ENCODE measurements at regions not wholly inside any gene's neighbourhood (a gene's known extent, or its start where the extent isn't known, plus 50 kb on each side); places are given as distances from the start of the nearest gene placed in this dataset.

DNA sequence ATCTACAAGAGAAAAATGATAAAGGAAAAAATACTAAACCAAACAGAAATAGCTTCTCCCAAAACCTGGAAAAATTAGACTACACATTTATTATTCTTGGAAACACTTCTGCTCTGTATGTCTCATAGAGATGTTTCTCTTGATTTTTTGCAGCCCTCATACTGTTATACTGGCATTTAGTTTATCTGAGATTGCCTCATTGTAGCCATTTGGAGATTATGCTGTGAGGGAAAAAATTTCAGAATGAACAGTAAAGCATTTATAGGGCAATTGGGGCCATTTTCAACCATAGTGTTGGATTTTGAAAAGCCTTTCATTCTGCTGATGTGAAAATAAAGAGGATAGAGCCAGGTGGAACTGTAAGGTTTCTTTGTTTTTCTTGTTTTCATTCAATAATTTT lies 441.8 kb upstream of the RIOK2 start:
- Histone ChIP-seq H3K27me3 (ENCODE audit: low read depth) (no peaks in the 10 kb centered on the region), H3K9me3 (no peaks in the 10 kb centered on the region), H3K4me1 (no peaks in the 10 kb centered on the region), H3K36me3 (replicated peaks) (no peaks in the 10 kb centered on the region), H3K4me3 (no peak overlapping the region)
- in situ Hi-C loops (cut with MboI; ENCODE audit: low sequenced_read_pairs) = no loop called here
- no peak for DNase-seq (ENCODE audit: low spot score in 2 of 2)

DNA sequence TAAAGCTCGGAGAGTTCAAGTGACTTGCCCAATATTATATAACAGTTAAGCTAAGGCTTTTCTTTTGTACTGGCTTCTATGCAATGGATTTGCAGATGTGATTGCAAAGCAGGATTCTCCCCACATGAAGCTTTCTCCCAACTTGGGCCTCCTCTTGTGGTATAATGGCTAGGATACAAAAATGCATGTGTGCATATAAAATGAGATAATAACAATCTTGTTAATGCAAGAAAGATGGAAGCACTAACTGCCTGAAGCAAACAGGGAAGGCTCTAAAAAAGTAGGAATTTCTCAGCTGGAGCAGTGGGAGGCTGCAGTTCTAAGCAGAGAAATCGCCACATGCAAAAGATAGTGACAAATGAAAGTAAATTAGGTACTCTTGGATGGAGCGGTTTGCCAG lies 444.2 kb upstream of the RIOK2 start:
- no peak overlapping the region for H3K4me3 ChIP-seq
- H3K27me3 ChIP-seq (ENCODE audit: low read depth) = no peaks in the 10 kb centered on the region
- H3K36me3 ChIP-seq (replicated peaks) = no peaks in the 10 kb centered on the region
- no peak for DNase-seq (ENCODE audit: low spot score in 2 of 2)
- no peaks in the 10 kb centered on the region for H3K4me1 ChIP-seq
- in situ Hi-C loops (cut with MboI; ENCODE audit: low sequenced_read_pairs) = no loop called here
- H3K9me3 ChIP-seq = no peaks in the 10 kb centered on the region

DNA sequence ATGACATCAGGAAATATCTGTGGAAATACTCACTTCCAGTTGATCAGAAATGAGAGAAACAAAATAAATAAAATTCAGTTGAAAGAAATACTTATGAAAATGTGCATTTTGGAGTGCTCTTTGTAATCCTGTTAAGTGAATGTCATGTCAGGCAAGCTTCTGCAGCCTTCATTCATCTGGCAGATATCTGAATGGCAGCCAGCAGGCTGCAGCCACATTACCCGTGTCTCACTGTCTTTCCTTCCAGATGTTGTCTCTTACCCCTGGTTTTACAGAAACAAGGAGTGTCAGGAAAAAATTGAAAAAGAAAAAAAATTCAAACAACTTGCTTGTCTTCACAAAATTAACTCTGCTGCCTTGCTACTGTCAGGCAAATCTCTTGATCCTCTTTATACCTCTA lies 445.0 kb upstream of the RIOK2 start:
- Histone ChIP-seq H3K4me3 (no peak overlapping the region), H3K36me3 (replicated peaks) (no peaks in the 10 kb centered on the region), H3K27me3 (ENCODE audit: low read depth) (no peaks in the 10 kb centered on the region), H3K9me3 (no peaks in the 10 kb centered on the region), H3K4me1 (no peaks in the 10 kb centered on the region)
- no peak for DNase-seq (ENCODE audit: low spot score in 2 of 2)
- in situ Hi-C loops (cut with MboI; ENCODE audit: low sequenced_read_pairs) = no loop called here

DNA sequence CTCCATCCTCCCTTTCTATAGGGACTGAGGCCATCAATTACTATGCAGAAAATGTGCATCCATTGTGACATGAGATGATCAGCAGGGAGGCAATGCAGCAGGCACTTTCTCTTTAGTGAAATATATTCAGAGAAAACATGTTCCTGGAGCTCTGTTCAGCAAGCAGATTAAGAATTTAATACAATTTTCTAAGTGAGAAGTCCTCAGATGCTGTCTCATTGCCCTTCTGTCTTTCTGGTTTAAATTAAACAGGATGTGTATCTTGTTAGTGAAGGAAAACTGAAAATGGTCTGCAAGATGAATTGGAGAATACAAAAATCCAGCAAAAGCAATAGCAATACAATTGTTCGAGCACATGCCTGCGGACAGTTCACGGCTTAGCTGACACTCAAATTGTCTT lies 445.8 kb upstream of the RIOK2 start:
- no peak for DNase-seq (ENCODE audit: low spot score in 2 of 2)
- in situ Hi-C loops (cut with MboI; ENCODE audit: low sequenced_read_pairs) = no loop called here
- Histone ChIP-seq H3K27me3 (ENCODE audit: low read depth) (no peaks in the 10 kb centered on the region), H3K36me3 (replicated peaks) (no peaks in the 10 kb centered on the region), H3K4me1 (no peaks in the 10 kb centered on the region), H3K9me3 (no peaks in the 10 kb centered on the region), H3K4me3 (no peak overlapping the region)

DNA sequence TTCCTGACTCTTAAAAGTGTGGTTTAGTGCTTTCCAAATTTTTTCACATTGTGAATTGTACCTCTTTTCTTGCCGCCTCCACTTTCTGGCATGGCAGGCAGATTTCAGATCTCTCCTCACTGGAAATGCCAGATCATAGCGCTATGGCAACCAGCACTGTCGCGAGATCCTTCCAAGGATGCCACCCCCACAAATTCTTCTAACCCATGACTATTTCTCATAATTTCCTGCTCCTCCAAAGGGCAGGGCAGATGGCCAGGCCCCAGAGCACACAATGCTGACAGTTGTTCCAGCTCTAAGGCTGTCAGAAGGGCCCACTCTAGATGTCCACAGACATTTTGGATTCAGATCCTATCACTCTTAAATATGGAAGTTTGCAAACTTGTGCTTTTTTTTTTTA lies 446.2 kb upstream of the RIOK2 start:
- Histone ChIP-seq H3K36me3 (replicated peaks) (no peaks in the 10 kb centered on the region), H3K4me1 (no peaks in the 10 kb centered on the region), H3K9me3 (no peaks in the 10 kb centered on the region), H3K27me3 (ENCODE audit: low read depth) (no peaks in the 10 kb centered on the region), H3K4me3 (no peak overlapping the region)
- in situ Hi-C loops (cut with MboI; ENCODE audit: low sequenced_read_pairs) = no loop called here
- DNase-seq (ENCODE audit: low spot score in 2 of 2) = no peak

DNA sequence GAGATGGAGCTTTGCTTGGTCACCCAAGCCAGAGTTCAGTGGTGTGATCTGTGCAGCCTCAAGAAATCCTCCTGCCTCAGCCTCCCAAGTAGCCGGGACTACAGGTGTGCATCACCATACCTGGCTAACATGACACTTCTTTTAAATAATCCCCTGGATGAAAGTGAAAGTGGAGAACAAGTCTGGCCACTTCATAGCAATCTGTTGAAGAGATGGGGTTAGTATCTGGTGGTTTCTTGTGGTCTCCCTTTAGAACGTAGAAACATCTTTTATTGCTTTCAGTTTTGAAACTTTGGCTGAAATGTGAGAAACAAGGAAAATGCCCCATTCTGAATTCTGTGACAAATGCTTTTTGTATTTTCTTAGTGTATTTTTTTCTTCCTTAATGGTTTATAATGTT lies 452.5 kb upstream of the RIOK2 start:
- Histone ChIP-seq H3K4me1 (no peaks in the 10 kb centered on the region), H3K36me3 (replicated peaks) (no peaks in the 10 kb centered on the region), H3K27me3 (ENCODE audit: low read depth) (no peaks in the 10 kb centered on the region), H3K4me3 (no peak overlapping the region), H3K9me3 (no peaks in the 10 kb centered on the region)
- DNase-seq (ENCODE audit: low spot score in 2 of 2) = no peak
- in situ Hi-C loops (cut with MboI; ENCODE audit: low sequenced_read_pairs) = no loop called here

DNA sequence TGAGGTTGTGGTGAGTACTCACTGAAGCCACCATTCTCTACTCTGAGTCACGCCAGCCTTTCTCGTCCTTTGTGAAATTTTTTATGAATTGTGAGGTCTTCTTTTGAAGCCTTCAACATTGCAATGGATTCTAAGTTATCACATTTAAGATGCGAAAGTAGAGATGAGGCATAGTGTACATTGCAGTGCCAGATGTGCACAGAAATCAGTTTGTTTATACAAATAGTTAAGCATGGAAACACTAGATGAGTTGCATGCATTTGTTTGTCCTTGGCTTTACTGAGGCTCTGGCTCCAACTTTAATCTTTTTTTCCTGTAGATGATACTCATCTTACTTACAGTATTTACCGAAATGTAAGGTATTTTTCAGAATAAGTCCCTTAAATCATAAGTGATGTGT lies 453.7 kb upstream of the RIOK2 start:
- Histone ChIP-seq H3K4me3 (no peak overlapping the region), H3K36me3 (replicated peaks) (no peaks in the 10 kb centered on the region), H3K4me1 (no peaks in the 10 kb centered on the region), H3K27me3 (ENCODE audit: low read depth) (no peaks in the 10 kb centered on the region), H3K9me3 (no peaks in the 10 kb centered on the region)
- no peak for DNase-seq (ENCODE audit: low spot score in 2 of 2)
- in situ Hi-C loops (cut with MboI; ENCODE audit: low sequenced_read_pairs) = no loop called here

DNA sequence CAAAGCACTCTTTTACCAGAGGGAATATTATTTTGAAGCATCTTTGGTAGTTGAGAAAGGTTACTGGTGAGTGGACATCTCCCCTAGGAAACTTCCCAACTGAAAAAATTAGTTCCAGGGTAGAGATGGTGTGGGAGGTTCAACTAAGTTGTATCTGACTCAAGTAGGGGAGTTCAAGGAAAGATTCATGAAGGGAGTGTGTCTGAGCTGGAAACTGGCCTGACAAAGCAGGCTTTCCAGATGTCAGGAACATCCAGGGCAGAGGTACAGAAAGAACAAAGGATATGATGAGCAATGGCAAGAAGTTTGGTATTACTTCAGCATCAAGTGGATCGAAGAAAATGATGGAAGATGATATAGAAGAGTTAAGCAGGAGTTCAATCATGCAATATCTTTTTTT lies 458.0 kb upstream of the RIOK2 start:
- no peaks in the 10 kb centered on the region for H3K36me3 ChIP-seq (replicated peaks)
- in situ Hi-C loops (cut with MboI; ENCODE audit: low sequenced_read_pairs) = no loop called here

DNA sequence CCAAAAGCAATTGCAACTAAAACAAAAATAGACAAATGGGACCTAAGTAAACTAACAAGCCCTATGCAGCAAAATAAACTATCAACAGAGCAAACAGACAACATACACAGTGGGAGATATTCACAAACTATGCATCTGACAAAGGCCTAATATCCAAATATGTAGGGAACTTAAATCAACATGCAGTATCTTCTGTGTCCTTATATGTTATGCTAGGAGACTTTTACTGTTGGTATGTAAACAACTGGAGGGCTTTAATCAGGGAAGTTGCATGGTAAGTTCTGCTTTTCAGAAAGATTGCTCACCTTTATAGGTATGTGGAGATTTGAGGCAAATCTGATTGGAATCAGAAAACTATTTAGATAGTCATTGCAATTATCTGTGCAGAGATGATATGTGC lies 461.2 kb upstream of the RIOK2 start:
- Histone ChIP-seq H3K27me3 (ENCODE audit: low read depth) (no peaks in the 10 kb centered on the region), H3K36me3 (replicated peaks) (no peaks in the 10 kb centered on the region), H3K9me3 (no peaks in the 10 kb centered on the region), H3K4me3 (no peak overlapping the region), H3K4me1 (no peaks in the 10 kb centered on the region)
- DNase-seq (ENCODE audit: low spot score in 2 of 2) = no peak
- in situ Hi-C loops (cut with MboI; ENCODE audit: low sequenced_read_pairs) = no loop called here

More for the DNA sequence above, 458.0 kb upstream of the RIOK2 start:
- no peak for DNase-seq (ENCODE audit: low spot score in 2 of 2)
- Histone ChIP-seq H3K4me3 (no peak overlapping the region), H3K4me1 (no peaks in the 10 kb centered on the region), H3K9me3 (no peaks in the 10 kb centered on the region), H3K27me3 (ENCODE audit: low read depth) (no peaks in the 10 kb centered on the region)

DNA sequence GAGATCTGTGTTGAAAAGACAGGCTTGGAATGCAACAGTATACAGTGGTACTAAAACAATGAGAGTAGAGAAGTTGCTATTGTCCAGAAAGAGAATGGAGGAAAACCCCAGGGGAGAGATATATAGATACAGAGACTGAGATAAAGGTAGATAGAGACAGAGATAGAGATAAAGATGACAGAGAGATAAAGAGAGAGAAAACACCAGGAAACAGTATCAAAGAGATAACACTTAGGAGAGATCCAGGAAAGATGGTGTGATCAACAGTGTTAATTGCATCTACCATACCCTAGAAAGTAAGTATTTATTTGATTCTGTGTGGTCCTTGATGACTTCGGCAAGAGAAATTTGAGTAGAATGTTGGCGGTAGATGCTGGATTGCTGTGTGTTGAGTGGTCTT lies 461.8 kb upstream of the RIOK2 start:
- H3K4me1 ChIP-seq = no peaks in the 10 kb centered on the region
- no peak for DNase-seq (ENCODE audit: low spot score in 2 of 2)
- no peaks in the 10 kb centered on the region for H3K9me3 ChIP-seq
- in situ Hi-C loops (cut with MboI; ENCODE audit: low sequenced_read_pairs) = no loop called here
- no peak overlapping the region for H3K4me3 ChIP-seq
- no peaks in the 10 kb centered on the region for H3K36me3 ChIP-seq (replicated peaks)
- no peaks in the 10 kb centered on the region for H3K27me3 ChIP-seq (ENCODE audit: low read depth)

DNA sequence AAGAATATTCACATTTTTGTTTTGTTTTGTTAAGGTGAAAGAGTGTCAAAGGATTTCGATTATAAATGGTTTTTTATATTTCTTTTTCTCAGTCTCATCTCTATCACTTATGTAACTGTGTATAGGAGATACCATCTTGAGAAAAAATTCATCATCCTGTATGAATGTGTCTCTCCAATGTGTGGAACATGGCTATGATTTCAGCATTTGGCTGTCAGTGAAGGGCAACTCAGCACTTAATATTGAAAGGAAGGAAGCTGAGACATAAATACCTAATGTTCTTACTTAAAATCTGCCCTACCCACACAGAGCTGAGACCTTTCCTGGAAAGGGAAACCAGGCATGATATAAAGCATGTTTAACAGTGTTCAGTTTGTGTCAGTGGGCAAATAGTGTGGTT lies 474.2 kb upstream of the RIOK2 start:
- Histone ChIP-seq H3K4me1 (no peaks in the 10 kb centered on the region), H3K4me3 (no peak overlapping the region), H3K36me3 (replicated peaks) (no peaks in the 10 kb centered on the region), H3K9me3 (no peaks in the 10 kb centered on the region), H3K27me3 (ENCODE audit: low read depth) (no peaks in the 10 kb centered on the region)
- in situ Hi-C loops (cut with MboI; ENCODE audit: low sequenced_read_pairs) = no loop called here
- no peak for DNase-seq (ENCODE audit: low spot score in 2 of 2)

DNA sequence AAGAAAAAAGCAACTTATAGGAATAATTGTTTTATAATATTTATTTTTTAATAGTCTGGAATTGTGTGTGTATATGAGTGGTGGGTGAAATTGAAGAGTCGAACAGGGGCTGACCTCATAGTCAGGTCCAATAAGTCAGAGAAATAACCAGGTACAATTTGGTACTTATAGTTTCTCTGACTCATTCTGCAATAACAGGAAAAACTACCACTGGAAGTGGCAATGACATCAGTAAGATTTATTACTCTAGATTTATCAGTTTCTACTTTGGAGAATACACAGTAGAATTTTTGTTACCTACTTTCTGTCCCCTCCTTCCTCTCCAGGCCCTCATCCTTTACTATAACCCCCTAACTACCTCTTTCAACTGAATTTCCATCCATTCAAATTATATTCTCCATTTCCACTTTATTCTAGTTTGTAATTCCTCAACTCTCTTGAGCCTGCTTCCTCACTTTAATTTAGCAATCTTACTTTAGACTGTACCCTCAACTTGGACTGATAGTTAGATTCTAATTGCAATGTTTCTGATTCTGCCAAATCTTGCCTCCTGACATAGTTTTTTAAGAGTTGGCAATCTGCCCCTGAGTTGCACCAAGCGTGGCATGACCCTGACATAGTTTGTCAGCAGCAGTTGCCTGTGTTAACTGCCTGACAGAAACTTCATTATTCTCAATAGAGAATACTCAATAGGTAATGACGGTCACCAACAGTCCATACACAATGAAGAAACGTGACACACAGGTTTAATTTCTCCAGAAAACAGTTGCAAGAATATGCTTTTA lies 475.3 kb upstream of the RIOK2 start:
- H3K4me1 ChIP-seq = no peaks in the 10 kb centered on the region
- H3K36me3 ChIP-seq (replicated peaks) = no peaks in the 10 kb centered on the region
- no peaks in the 10 kb centered on the region for H3K9me3 ChIP-seq
- no peaks in the 10 kb centered on the region for H3K27me3 ChIP-seq (ENCODE audit: low read depth)
- DNase-seq (ENCODE audit: low spot score in 2 of 2) = no peak
- H3K4me3 ChIP-seq = no peak overlapping the region
- in situ Hi-C loops (cut with MboI; ENCODE audit: low sequenced_read_pairs) = no loop called here

DNA sequence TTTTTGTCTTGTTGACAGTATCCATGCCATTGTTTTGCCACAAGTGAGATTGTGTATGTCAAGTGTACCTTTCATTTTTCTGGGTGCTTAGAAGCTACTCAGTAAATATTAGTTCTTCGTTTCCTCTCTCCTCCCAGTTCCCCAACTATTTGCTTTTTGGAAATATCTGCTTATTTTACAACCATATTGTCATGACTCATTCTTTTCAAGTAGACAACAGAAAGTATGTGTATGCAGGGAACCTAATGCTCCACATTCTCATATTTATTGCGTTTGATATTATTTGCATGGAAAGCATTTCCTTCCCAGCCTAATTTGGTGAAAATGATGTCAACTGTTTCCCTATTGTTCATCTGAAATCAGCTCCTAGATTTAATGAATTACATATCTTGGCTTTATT lies 483.7 kb upstream of the RIOK2 start:
- Histone ChIP-seq H3K9me3 (no peaks in the 10 kb centered on the region), H3K36me3 (replicated peaks) (no peaks in the 10 kb centered on the region), H3K4me1 (no peaks in the 10 kb centered on the region), H3K27me3 (ENCODE audit: low read depth) (no peaks in the 10 kb centered on the region), H3K4me3 (no peak overlapping the region)
- DNase-seq (ENCODE audit: low spot score in 2 of 2) = no peak
- in situ Hi-C loops (cut with MboI; ENCODE audit: low sequenced_read_pairs) = no loop called here

DNA sequence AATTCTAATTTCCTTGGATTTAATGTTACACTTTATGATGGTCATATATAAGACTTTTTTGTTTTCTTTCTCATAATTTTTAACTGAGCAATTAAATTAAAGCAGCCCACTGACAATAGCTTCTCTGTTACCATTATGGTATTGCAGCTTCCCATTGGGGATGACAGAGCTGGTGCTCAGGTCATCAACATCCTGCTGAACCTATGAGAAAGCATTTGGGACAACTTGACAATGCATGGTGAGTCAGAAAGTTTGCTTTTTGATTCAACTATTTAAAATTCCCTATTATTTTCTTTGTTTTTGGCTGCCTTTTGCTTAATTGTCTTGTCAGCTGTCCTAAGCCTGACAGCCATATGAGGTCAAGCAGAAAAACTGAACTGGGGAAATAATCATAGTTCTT lies 487.4 kb upstream of the RIOK2 start:
- in situ Hi-C loops (cut with MboI; ENCODE audit: low sequenced_read_pairs) = no loop called here
- no peaks in the 10 kb centered on the region for H3K4me1 ChIP-seq
- no peaks in the 10 kb centered on the region for H3K27me3 ChIP-seq (ENCODE audit: low read depth)
- DNase-seq (ENCODE audit: low spot score in 2 of 2) = no peak
- H3K9me3 ChIP-seq = no peaks in the 10 kb centered on the region
- H3K4me3 ChIP-seq = no peak overlapping the region
- H3K36me3 ChIP-seq (replicated peaks) = no peaks in the 10 kb centered on the region

DNA sequence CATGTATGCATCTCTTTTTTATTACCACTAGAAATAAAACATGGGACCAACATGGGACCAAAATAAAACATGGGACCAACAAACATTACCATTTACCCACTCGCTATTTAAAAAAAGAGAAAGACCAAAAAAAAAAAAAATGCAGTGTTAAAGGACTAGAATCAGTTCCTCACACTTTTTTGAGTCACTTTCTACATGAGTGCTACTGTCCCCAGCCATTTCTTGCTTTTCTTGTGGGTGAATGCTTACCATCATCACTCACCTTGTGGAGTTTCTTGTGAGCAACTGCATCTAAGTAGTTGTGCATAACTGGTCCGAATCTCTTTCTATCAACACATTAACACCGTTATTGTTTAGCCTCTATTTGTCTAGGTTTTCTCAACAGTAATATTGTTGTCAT lies 493.6 kb upstream of the RIOK2 start:
- no peaks in the 10 kb centered on the region for H3K36me3 ChIP-seq (replicated peaks)
- H3K9me3 ChIP-seq = no peaks in the 10 kb centered on the region
- no peak overlapping the region for H3K4me3 ChIP-seq
- DNase-seq (ENCODE audit: low spot score in 2 of 2) = no peak
- H3K4me1 ChIP-seq = no peaks in the 10 kb centered on the region
- H3K27me3 ChIP-seq (ENCODE audit: low read depth) = no peaks in the 10 kb centered on the region
- in situ Hi-C loops (cut with MboI; ENCODE audit: low sequenced_read_pairs) = no loop called here

Measured in HAP-1 (cell line).